ENCODE measurements at regions not wholly inside any gene's neighbourhood (a gene's known extent, or its start where the extent isn't known, plus 50 kb on each side); places are given as distances from the start of the nearest gene placed in this dataset.

DNA sequence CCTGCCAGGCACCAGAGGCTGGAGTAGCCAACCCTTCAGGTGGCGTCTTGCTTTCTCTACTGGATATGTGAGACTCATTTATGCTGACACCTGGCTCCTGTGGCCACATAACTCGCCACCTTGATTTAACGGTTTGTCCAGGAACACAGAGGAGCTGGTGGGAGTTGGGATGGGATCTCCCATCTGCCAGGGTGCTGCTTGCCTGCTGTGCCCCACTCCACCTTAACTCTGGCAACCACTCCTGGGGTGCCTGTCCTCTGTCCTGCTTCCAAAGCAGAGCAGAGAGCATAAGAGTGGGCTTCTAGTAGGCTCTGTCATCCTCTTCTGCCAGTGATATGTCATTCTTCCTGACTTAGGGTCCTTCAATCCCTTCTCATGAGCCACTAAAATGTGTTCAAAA is 63.4 kb upstream of the ZNF423 start:
- no peaks in the 10 kb centered on the region for H3K36me3 Mint-ChIP-seq (ENCODE audit: low read depth)
- H3K4me3 Mint-ChIP-seq = no peak overlapping the region
- no peaks in the 10 kb centered on the region for H3K9me3 Mint-ChIP-seq
- DNase-seq (no peak), ATAC-seq (ENCODE audit: poor library complexity) (no peak)
- intact Hi-C loops (cut with DNase I, micrococcal nuclease) = no loop called here
- Histone ChIP-seq H3K36me3 (ENCODE audit: insufficient read depth, low read length) (no peaks in the 10 kb centered on the region), H3K4me3 (ENCODE audit: low read length) (no peak overlapping the region), H3K4me1 (ENCODE audit: insufficient read depth, low read length) (no peaks in the 10 kb centered on the region), H3K9me3 (ENCODE audit: control insufficient read depth in 1 of 2, insufficient read depth in 1 of 2, low read length in 2 of 2) (no peaks in the 10 kb centered on the region), H3K27me3 (ENCODE audit: control insufficient read depth in 1 of 2, insufficient read depth in 2 of 2, low read length in 2 of 2) (peaks cover 0 to 2% of the 10 kb centered on the region in 2 experiments), H3K27ac (ENCODE audit: low read depth in 1 of 2, low read length in 2 of 2) (no peak overlapping the region)
- TF ChIP-seq, protein P1, sequence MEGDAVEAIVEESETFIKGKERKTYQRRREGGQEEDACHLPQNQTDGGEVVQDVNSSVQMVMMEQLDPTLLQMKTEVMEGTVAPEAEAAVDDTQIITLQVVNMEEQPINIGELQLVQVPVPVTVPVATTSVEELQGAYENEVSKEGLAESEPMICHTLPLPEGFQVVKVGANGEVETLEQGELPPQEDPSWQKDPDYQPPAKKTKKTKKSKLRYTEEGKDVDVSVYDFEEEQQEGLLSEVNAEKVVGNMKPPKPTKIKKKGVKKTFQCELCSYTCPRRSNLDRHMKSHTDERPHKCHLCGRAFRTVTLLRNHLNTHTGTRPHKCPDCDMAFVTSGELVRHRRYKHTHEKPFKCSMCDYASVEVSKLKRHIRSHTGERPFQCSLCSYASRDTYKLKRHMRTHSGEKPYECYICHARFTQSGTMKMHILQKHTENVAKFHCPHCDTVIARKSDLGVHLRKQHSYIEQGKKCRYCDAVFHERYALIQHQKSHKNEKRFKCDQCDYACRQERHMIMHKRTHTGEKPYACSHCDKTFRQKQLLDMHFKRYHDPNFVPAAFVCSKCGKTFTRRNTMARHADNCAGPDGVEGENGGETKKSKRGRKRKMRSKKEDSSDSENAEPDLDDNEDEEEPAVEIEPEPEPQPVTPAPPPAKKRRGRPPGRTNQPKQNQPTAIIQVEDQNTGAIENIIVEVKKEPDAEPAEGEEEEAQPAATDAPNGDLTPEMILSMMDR (IDR thresholded peaks at IDR 0.05) = no peak
- CTCF ChIA-PET = no interaction called here
- H3K27me3 Mint-ChIP-seq = peaks cover 13% of the 10 kb centered on the region
- POLR2A ChIA-PET = no interaction called here
- no peak overlapping the region for H3K27ac Mint-ChIP-seq
- H3K4me1 Mint-ChIP-seq (ENCODE audit: low read depth) = no peaks in the 10 kb centered on the region

DNA sequence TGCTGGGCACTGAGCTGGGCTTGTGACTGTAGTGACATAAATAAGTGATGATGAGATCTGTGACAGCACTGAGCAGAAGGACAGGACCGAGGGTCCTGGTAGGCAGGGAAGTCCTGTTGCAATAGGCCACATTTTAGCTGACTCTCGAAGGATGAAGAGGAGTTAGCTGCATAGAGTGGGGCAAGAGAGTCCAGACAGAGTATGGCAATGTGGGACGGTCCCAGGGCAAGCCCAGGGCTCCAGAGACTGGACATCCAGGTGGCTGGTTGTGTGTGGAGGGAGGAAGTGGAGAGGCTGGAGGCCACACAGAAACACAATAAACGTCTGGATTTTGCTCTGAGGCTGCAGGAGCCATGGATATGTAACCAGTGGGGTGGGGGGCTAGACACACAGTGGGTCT is 64.5 kb upstream of the ZNF423 start:
- H3K4me3 Mint-ChIP-seq = no peak overlapping the region
- no peaks in the 10 kb centered on the region for H3K36me3 Mint-ChIP-seq (ENCODE audit: low read depth)
- TF ChIP-seq, protein P1 (IDR thresholded peaks at IDR 0.05) = no peak
- no peaks in the 10 kb centered on the region for H3K4me1 ChIP-seq (ENCODE audit: insufficient read depth, low read length)
- CTCF ChIA-PET = no interaction called here
- no peak overlapping the region for H3K27ac Mint-ChIP-seq
- no peak overlapping the region for H3K27ac ChIP-seq (ENCODE audit: low read depth in 1 of 2, low read length in 2 of 2)
- POLR2A ChIA-PET = no interaction called here
- peaks cover 0 to 2% of the 10 kb centered on the region in 2 experiments for H3K27me3 ChIP-seq (ENCODE audit: control insufficient read depth in 1 of 2, insufficient read depth in 2 of 2, low read length in 2 of 2)
- H3K27me3 Mint-ChIP-seq = peaks cover 19% of the 10 kb centered on the region
- no peaks in the 10 kb centered on the region for H3K9me3 Mint-ChIP-seq
- H3K36me3 ChIP-seq (ENCODE audit: insufficient read depth, low read length) = no peaks in the 10 kb centered on the region
- H3K4me3 ChIP-seq (ENCODE audit: low read length) = no peak overlapping the region
- H3K9me3 ChIP-seq (ENCODE audit: control insufficient read depth in 1 of 2, insufficient read depth in 1 of 2, low read length in 2 of 2) = no peaks in the 10 kb centered on the region
- no peaks in the 10 kb centered on the region for H3K4me1 Mint-ChIP-seq (ENCODE audit: low read depth)
- DNase-seq (no peak), ATAC-seq (ENCODE audit: poor library complexity) (no peak)
- intact Hi-C loops (cut with DNase I, micrococcal nuclease) = loop anchor here in 1 of 2 experiments (10.0 kb wide), 1 partner anchor 1236 kb away; no protein-coding TSS in a partner anchor

DNA sequence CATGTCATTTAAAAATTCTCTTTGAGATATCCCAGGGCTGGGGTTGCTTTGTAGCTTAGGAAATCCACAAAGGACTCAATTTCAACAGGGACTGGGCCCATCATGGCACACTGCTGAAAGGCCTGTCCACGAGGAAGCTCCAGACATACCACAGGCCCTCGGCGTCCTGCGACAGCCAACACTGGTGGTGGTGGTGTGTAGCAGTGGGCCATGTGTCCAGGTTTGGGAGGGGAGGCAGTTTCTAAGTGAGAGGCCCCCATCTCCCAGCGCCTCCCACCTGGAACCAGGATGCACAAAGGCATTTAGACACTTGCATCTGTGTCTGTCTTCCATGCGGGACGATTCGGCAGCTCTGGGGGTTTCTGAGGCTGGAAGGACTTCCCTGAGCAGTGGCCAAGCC is 65.2 kb upstream of the ZNF423 start:
- H3K27ac ChIP-seq (ENCODE audit: low read depth in 1 of 2, low read length in 2 of 2) = no peak overlapping the region
- intact Hi-C loops (cut with DNase I, micrococcal nuclease) = loop anchor here in 1 of 2 experiments (10.0 kb wide), 1 partner anchor 1236 kb away; no protein-coding TSS in a partner anchor
- no peaks in the 10 kb centered on the region for H3K36me3 ChIP-seq (ENCODE audit: insufficient read depth, low read length)
- H3K4me1 Mint-ChIP-seq (ENCODE audit: low read depth) = no peaks in the 10 kb centered on the region
- POLR2A ChIA-PET = no interaction called here
- no peak for DNase-seq
- no peak overlapping the region for H3K4me3 ChIP-seq (ENCODE audit: low read length)
- H3K4me3 Mint-ChIP-seq = no peak overlapping the region
- no peaks in the 10 kb centered on the region for H3K9me3 Mint-ChIP-seq
- no peak overlapping the region for H3K27ac Mint-ChIP-seq
- no peaks in the 10 kb centered on the region for H3K9me3 ChIP-seq (ENCODE audit: control insufficient read depth in 1 of 2, insufficient read depth in 1 of 2, low read length in 2 of 2)
- TF ChIP-seq, protein P1 (IDR thresholded peaks at IDR 0.05) = no peak
- no peaks in the 10 kb centered on the region for H3K4me1 ChIP-seq (ENCODE audit: insufficient read depth, low read length)
- CTCF ChIA-PET = interaction anchor here (0.8 to 1.3 kb wide), 2 partner anchors 512 to 513 kb away, joined by 3 to 4 read pairs; no protein-coding TSS in a partner anchor
- peaks cover 0 to 2% of the 10 kb centered on the region in 2 experiments for H3K27me3 ChIP-seq (ENCODE audit: control insufficient read depth in 1 of 2, insufficient read depth in 2 of 2, low read length in 2 of 2)
- no peak for ATAC-seq (ENCODE audit: poor library complexity)
- no peaks in the 10 kb centered on the region for H3K36me3 Mint-ChIP-seq (ENCODE audit: low read depth)
- peaks cover 19% of the 10 kb centered on the region for H3K27me3 Mint-ChIP-seq
